ENCODE measurements at regions not wholly inside any gene's neighbourhood (a gene's known extent, or its start where the extent isn't known, plus 50 kb on each side); places are given as distances from the start of the nearest gene placed in this dataset.

- TF ChIP-seq BCLAF1 (IDR thresholded peaks at IDR 0.05) (no peak), PAX8 (CRISPR knock-in tag; IDR thresholded peaks at IDR 0.05; ENCODE audit: borderline replicate concordance) (no peak), EP300 (IDR thresholded peaks at IDR 0.05; ENCODE audit: low read depth in 2 of 2, low read length in 2 of 2) (peak in 1 of 2 experiments; percentile 97; a peak in 2 of 4 replicates), EP300 (CRISPR knock-in tag; IDR thresholded peaks at IDR 0.05; ENCODE audit: borderline replicate concordance) (peak; percentile 80; the same call in 1 of the 2 replicates), CHCHD3 (CRISPR knock-in tag; IDR thresholded peaks at IDR 0.05) (no peak), ATM (IDR thresholded peaks at IDR 0.05; ENCODE audit: borderline replicate concordance) (no peak), HOMEZ (CRISPR knock-in tag; IDR thresholded peaks at IDR 0.05; ENCODE audit: low read depth) (peak; percentile 85), CCDC6 (CRISPR knock-in tag; IDR thresholded peaks at IDR 0.05) (0 out of 2 replicates have a peak, but pooled peaks have one; percentile 22), MAFF (IDR thresholded peaks at IDR 0.05; ENCODE audit: low read depth, low read length) (no peak), HMGA1 (CRISPR knock-in tag; conservative IDR thresholded peaks at IDR 0.05) (no peak), NCOA2 (CRISPR knock-in tag; IDR thresholded peaks at IDR 0.05) (peak; percentile 89), ZNF766 (CRISPR knock-in tag; IDR thresholded peaks at IDR 0.05; ENCODE audit: borderline replicate concordance) (no peak), ZNF510 (CRISPR knock-in tag; IDR thresholded peaks at IDR 0.05; ENCODE audit: low read depth) (no peak), SKIL (CRISPR knock-in tag; IDR thresholded peaks at IDR 0.05; ENCODE audit: borderline replicate concordance) (no peak; the same call in 1 of the 2 replicates), ZXDC (CRISPR knock-in tag; IDR thresholded peaks at IDR 0.05) (no peak; the same call in 1 of the 2 replicates), KMT2B (CRISPR knock-in tag; IDR thresholded peaks at IDR 0.05) (no peak), ZNF276 (CRISPR knock-in tag; IDR thresholded peaks at IDR 0.05; ENCODE audit: low read depth) (no peak), MTA1 (CRISPR knock-in tag; IDR thresholded peaks at IDR 0.05; ENCODE audit: borderline replicate concordance) (no peak)
Observed at GRCh38 chr6:47134476-47135189, 92.5 kb upstream of the ADGRF1 start (continued).
